Loucy (cell line): ENCODE measurements at regions not wholly inside any gene's neighbourhood (a gene's known extent, or its start where the extent isn't known, plus 50 kb on each side); places are given as distances from the start of the nearest gene placed in this dataset.
A peak's percentile ranks its signal among the peaks of the same experiment; 100 is the strongest.
"Not testable (repeated sequence)": the region's sequence is repeated elsewhere in the genome, so short reads cannot be mapped to it uniquely, and the experiment has no call there.

ENCODE experiments used
- H2AFZ ChIP-seq: fragments of 200-600 bp; sonication (generic); 2 replicates; pipeline ENCODE4 v1.6.0; 2016; ENCODE audit warnings: antibody characterized with exemption, mild to moderate bottlenecking, low read length, moderate library complexity
- H3F3A ChIP-seq: fragments of 200-600 bp; 2 replicates; pipeline ENCODE4 v1.6.0; 2016; ENCODE audit warnings: antibody characterized with exemption, low read depth, mild to moderate bottlenecking
- H3K27me3 ChIP-seq: fragments of 200-600 bp; sonication (generic); 2 replicates; pipeline ENCODE4 v1.6.1; 2014; ENCODE audit warnings: low read length, mild to moderate bottlenecking; ENCODE audit not compliant: insufficient read depth, poor library complexity, severe bottlenecking
- H3K36me3 ChIP-seq: fragments of 200-600 bp; sonication (generic); 2 replicates; pipeline ENCODE4 v1.6.1; 2016; ENCODE audit warnings: low read length; ENCODE audit not compliant: insufficient read depth
- H3K4me1 ChIP-seq: fragments of 200-600 bp; sonication (generic); 2 replicates; pipeline ENCODE4 v1.5.1; 2014; ENCODE audit warnings: low read length, mild to moderate bottlenecking; ENCODE audit not compliant: insufficient read depth, poor library complexity, severe bottlenecking
- H3K4me2 ChIP-seq: fragments of 200-600 bp; sonication (generic); 2 replicates; pipeline ENCODE4 v1.6.0; 2014; ENCODE audit warnings: antibody characterized with exemption, low read length, low read depth, mild to moderate bottlenecking; ENCODE audit not compliant: poor library complexity, severe bottlenecking
- H3K4me3 ChIP-seq: fragments of 200-600 bp; sonication (generic); 2 replicates; pipeline ENCODE4 v1.5.1; 2014; ENCODE audit warnings: low read length, mild to moderate bottlenecking, mixed read lengths; ENCODE audit not compliant: poor library complexity, severe bottlenecking
- H3K79me2 ChIP-seq: fragments of 200-600 bp; sonication (generic); 2 replicates; pipeline ENCODE4 v1.6.1; 2014; ENCODE audit warnings: low read length; ENCODE audit not compliant: insufficient read depth
- H3K9ac ChIP-seq: fragments of 200-600 bp; sonication (generic); 2 replicates; pipeline ENCODE4 v1.6.0; 2014; ENCODE audit warnings: mild to moderate bottlenecking, low read depth, low read length, moderate library complexity; ENCODE audit not compliant: poor library complexity, severe bottlenecking
- H3K9me2 ChIP-seq: fragments of 200-600 bp; sonication (generic); replicated peaks from 2 replicates; pipeline ENCODE4 v1.6.1; 2016; ENCODE audit warnings: low read depth, low read length, mixed read lengths
- H3K9me3 ChIP-seq: fragments of 200-600 bp; sonication (generic); 2 replicates; pipeline ENCODE4 v1.6.1; 2014; ENCODE audit warnings: mild to moderate bottlenecking, antibody characterized with exemption, low read length, low read depth; ENCODE audit not compliant: insufficient read depth
- H4K20me1 ChIP-seq: fragments of 200-600 bp; sonication (generic); 2 replicates; pipeline ENCODE4 v1.6.0; 2014; ENCODE audit warnings: antibody characterized with exemption, low read length, mild to moderate bottlenecking; ENCODE audit not compliant: insufficient read depth, poor library complexity, severe bottlenecking
- EZH2phosphoT487 ChIP-seq: fragments of 200-600 bp; IDR thresholded peaks from 2 replicates; pipeline ENCODE4 v1.6.1; 2018; ENCODE audit warnings: antibody characterized with exemption, mild to moderate bottlenecking, moderate library complexity, borderline replicate concordance
- TF ChIP-seq, protein P1 (sequence below): fragments of 200-600 bp; sonication (generic); conservative IDR thresholded peaks from 2 replicates; pipeline ENCODE4 v1.5.1; 2014; ENCODE audit warnings: mild to moderate bottlenecking, antibody characterized with exemption, low read length

DNA sequence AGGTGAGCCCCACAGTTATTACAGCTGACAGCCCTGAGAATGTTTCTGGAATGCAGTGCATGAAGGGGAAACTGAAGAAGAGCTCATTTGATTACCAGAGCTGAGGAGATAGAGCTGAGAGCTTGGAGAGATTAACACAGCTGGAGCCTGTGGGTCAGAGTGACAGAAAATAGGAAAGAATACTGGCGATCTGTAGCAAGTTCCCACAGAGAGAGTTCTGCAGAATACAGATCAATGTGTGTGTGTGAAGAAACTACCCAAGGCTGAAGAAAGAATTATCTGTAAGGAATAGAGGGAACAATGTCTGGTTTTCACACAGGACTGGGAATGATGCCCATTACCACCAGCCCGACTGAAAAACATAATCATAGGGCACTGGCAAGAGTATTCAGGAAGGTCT lies 103.6 kb upstream of the SNX7 start:
- Histone ChIP-seq H3K9me2 (no peaks in the 10 kb centered on the region), H3K36me3 (no peaks in the 10 kb centered on the region), H3K4me2 (no peak overlapping the region), H3K4me3 (no peak overlapping the region), H3F3A (no peaks in the 10 kb centered on the region), H4K20me1 (no peaks in the 10 kb centered on the region), H3K9me3 (no peaks in the 10 kb centered on the region), H3K4me1 (no peaks in the 10 kb centered on the region), H3K9ac (no peak overlapping the region), H3K79me2 (no peaks in the 10 kb centered on the region), H2AFZ (no peak overlapping the region), H3K27me3 (no peaks in the 10 kb centered on the region)
- TF ChIP-seq, protein P1, sequence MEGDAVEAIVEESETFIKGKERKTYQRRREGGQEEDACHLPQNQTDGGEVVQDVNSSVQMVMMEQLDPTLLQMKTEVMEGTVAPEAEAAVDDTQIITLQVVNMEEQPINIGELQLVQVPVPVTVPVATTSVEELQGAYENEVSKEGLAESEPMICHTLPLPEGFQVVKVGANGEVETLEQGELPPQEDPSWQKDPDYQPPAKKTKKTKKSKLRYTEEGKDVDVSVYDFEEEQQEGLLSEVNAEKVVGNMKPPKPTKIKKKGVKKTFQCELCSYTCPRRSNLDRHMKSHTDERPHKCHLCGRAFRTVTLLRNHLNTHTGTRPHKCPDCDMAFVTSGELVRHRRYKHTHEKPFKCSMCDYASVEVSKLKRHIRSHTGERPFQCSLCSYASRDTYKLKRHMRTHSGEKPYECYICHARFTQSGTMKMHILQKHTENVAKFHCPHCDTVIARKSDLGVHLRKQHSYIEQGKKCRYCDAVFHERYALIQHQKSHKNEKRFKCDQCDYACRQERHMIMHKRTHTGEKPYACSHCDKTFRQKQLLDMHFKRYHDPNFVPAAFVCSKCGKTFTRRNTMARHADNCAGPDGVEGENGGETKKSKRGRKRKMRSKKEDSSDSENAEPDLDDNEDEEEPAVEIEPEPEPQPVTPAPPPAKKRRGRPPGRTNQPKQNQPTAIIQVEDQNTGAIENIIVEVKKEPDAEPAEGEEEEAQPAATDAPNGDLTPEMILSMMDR = no peak
- no peak for TF ChIP-seq EZH2phosphoT487

- H3K4me3 ChIP-seq = no peak overlapping the region
- no peaks in the 10 kb centered on the region for H4K20me1 ChIP-seq
- no peaks in the 10 kb centered on the region for H3F3A ChIP-seq
- H3K4me2 ChIP-seq = no peak overlapping the region
- no peak overlapping the region for H3K9ac ChIP-seq
- H2AFZ ChIP-seq = no peak overlapping the region
- no peaks in the 10 kb centered on the region for H3K9me3 ChIP-seq
- TF ChIP-seq, protein P1 = peak; percentile 71
- no peak for TF ChIP-seq EZH2phosphoT487
- no peaks in the 10 kb centered on the region for H3K9me2 ChIP-seq
- H3K27me3 ChIP-seq = no peaks in the 10 kb centered on the region
- no peaks in the 10 kb centered on the region for H3K4me1 ChIP-seq
- H3K79me2 ChIP-seq = no peaks in the 10 kb centered on the region
- no peaks in the 10 kb centered on the region for H3K36me3 ChIP-seq
Measured at GRCh38 chr1:98556521-98557158, 104.9 kb upstream of the SNX7 start.

GRCh38 chr1:98555814-98556213 lies 105.7 kb upstream of the SNX7 start:
- H3K4me2 ChIP-seq = no peak overlapping the region
- H3K9me3 ChIP-seq = no peaks in the 10 kb centered on the region
- no peaks in the 10 kb centered on the region for H3K27me3 ChIP-seq
- H3K36me3 ChIP-seq = no peaks in the 10 kb centered on the region
- H2AFZ ChIP-seq = no peak overlapping the region
- H3F3A ChIP-seq = no peaks in the 10 kb centered on the region
- H3K4me3 ChIP-seq = no peak overlapping the region
- no peaks in the 10 kb centered on the region for H3K4me1 ChIP-seq
- H4K20me1 ChIP-seq = no peaks in the 10 kb centered on the region
- H3K79me2 ChIP-seq = no peaks in the 10 kb centered on the region
- TF ChIP-seq, protein P1 = no peak
- TF ChIP-seq EZH2phosphoT487 = no peak
- no peak overlapping the region for H3K9ac ChIP-seq
- no peaks in the 10 kb centered on the region for H3K9me2 ChIP-seq

DNA sequence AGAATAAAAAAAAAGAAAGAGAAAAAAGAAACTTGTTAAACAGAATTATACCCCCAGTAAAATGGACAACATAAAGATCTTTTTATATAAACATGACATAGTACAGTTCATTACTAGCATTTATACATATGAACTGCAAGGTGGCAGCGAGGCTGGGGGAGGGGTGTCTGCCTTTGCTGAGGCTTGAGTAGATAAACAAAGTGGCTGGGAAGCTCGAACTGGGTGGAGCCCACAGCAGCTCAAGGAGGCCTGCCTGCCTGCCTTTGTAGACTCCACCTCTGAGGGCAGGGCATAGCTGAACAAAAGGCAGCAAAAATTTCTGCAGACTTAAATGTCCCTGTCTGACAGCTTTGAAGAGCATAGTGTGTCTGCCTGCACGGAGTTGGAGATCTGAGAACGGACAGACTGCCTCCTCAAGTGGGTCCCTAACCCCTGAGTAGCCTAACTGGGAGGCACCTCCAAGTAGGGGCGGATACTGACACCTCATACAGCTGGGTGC lies 108.9 kb upstream of the SNX7 start:
- H3K9me3 ChIP-seq, H3K9ac ChIP-seq, H3K4me2 ChIP-seq, H3F3A ChIP-seq, H3K9me2 ChIP-seq, H4K20me1 ChIP-seq, H3K4me1 ChIP-seq, H2AFZ ChIP-seq, H3K79me2 ChIP-seq, H3K27me3 ChIP-seq, H3K36me3 ChIP-seq, H3K4me3 ChIP-seq: not testable (repeated sequence)
